SU-DHL-6 (cell line): ENCODE measurements at regions not wholly inside any gene's neighbourhood (a gene's known extent, or its start where the extent isn't known, plus 50 kb on each side); places are given as distances from the start of the nearest gene placed in this dataset.
"Not testable (repeated sequence)": the region's sequence is repeated elsewhere in the genome, so short reads cannot be mapped to it uniquely, and the experiment has no call there.

ENCODE experiments used
- H2AFZ ChIP-seq: fragments of 200-600 bp; sonication (generic); 2 replicates; pipeline ENCODE4 v1.6.1; 2014; ENCODE audit warnings: low read depth, mild to moderate bottlenecking, moderate library complexity, mixed read lengths, antibody characterized with exemption, low read length; ENCODE audit not compliant: severe bottlenecking
- H3F3A ChIP-seq: fragments of 200-600 bp; shearing (Covaris generic); 2 replicates; pipeline ENCODE4 v1.6.0; 2016; ENCODE audit warnings: antibody characterized with exemption, mild to moderate bottlenecking; ENCODE audit not compliant: insufficient read depth
- H3K27ac ChIP-seq: fragments of 200-600 bp; sonication (generic); 2 replicates; pipeline ENCODE4 v1.5.1; 2016; ENCODE audit warnings: low read depth, mild to moderate bottlenecking, low read length, moderate library complexity, mixed read lengths
- H3K27me3 ChIP-seq: fragments of 200-600 bp; sonication (generic), shearing (Covaris generic); 2 replicates; pipeline ENCODE4 v1.6.0; 2014; ENCODE audit warnings: mild to moderate bottlenecking, low read length
- H3K36me3 ChIP-seq: fragments of 200-600 bp; sonication (generic); 2 replicates; pipeline ENCODE4 v1.6.1; 2014; ENCODE audit warnings: mild to moderate bottlenecking, low read length, mixed read lengths
- H3K4me2 ChIP-seq: fragments of 300-600, 200-600 bp; shearing (Covaris generic), sonication (generic); 2 replicates; pipeline ENCODE4 v1.6.0; 2014; ENCODE audit warnings: low read length, low read depth, mild to moderate bottlenecking; ENCODE audit not compliant: poor library complexity, severe bottlenecking
- H3K4me3 ChIP-seq: fragments of 200-600 bp; sonication (generic); 2 replicates; pipeline ENCODE4 v1.5.1; 2014; ENCODE audit warnings: antibody characterized with exemption, low read length, mild to moderate bottlenecking, mixed read lengths; ENCODE audit not compliant: insufficient read depth, poor library complexity, severe bottlenecking
- H3K79me2 ChIP-seq: fragments of 200-600 bp; sonication (generic); 2 replicates; pipeline ENCODE4 v1.6.1; 2014; ENCODE audit warnings: mild to moderate bottlenecking, low read length, moderate library complexity; ENCODE audit not compliant: insufficient read depth
- H3K9ac ChIP-seq: fragments of 200-600 bp; sonication (generic); 2 replicates; pipeline ENCODE4 v1.7.0; 2014; ENCODE audit warnings: mild to moderate bottlenecking, low read length
- H3K9me2 ChIP-seq: fragments of 200-600 bp; sonication (generic); replicated peaks from 2 replicates; pipeline ENCODE4 v1.6.1; 2014; ENCODE audit warnings: low read length; ENCODE audit not compliant: insufficient read depth
- H3K9me3 ChIP-seq: fragments of 200-600 bp; sonication (generic); 2 replicates; pipeline ENCODE4 v1.6.1; 2014; ENCODE audit warnings: low read length, mixed read lengths; ENCODE audit not compliant: insufficient read depth
- H4K20me1 ChIP-seq: fragments of 200-600 bp; sonication (generic); 2 replicates; pipeline ENCODE4 v1.6.1; 2014; ENCODE audit warnings: low read depth, mild to moderate bottlenecking, antibody characterized with exemption, low read length, moderate library complexity, mixed read lengths
- EZH2phosphoT487 ChIP-seq: fragments of 200-600 bp; sonication (generic), shearing (Covaris generic); conservative IDR thresholded peaks from 2 replicates; pipeline ENCODE4 v1.6.1; 2018; ENCODE audit warnings: mild to moderate bottlenecking, antibody characterized with exemption, low read length, moderate library complexity, mixed read lengths
- TF ChIP-seq, protein P1 (sequence below): fragments of 200-600 bp; sonication (generic); IDR thresholded peaks from one replicate; pipeline ENCODE4 v1.5.1; 2017; ENCODE audit warnings: antibody characterized with exemption, mild to moderate bottlenecking, low read length, moderate library complexity; ENCODE audit not compliant: insufficient read depth, poor library complexity, severe bottlenecking

DNA sequence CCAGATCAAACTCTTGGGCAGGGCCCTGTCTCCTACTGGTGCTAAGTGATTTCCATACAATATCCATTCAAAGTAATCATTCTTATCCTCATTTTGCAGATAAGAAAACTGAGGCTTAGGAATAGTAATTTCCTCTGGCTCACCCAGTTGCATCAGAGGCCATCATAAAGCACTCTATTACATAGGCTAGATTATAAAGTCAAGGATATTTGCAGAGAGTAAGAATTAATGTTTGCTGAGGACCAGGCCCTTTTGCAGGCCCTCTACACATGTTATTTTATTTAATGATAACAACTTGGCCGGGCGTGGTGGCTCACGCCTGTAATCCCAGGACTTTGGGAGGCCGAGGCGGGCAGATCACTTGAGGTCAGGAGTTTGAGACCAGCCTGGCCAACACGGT, 316.8 kb downstream of the ZNF674 start:
- H3K4me3 ChIP-seq: no peak overlapping the region
- H3K4me2 ChIP-seq: no peak overlapping the region
- H4K20me1 ChIP-seq: no peaks in the 10 kb centered on the region
- H3K27ac ChIP-seq: no peak overlapping the region
- no peak overlapping the region for H2AFZ ChIP-seq
- TF ChIP-seq, protein P1, sequence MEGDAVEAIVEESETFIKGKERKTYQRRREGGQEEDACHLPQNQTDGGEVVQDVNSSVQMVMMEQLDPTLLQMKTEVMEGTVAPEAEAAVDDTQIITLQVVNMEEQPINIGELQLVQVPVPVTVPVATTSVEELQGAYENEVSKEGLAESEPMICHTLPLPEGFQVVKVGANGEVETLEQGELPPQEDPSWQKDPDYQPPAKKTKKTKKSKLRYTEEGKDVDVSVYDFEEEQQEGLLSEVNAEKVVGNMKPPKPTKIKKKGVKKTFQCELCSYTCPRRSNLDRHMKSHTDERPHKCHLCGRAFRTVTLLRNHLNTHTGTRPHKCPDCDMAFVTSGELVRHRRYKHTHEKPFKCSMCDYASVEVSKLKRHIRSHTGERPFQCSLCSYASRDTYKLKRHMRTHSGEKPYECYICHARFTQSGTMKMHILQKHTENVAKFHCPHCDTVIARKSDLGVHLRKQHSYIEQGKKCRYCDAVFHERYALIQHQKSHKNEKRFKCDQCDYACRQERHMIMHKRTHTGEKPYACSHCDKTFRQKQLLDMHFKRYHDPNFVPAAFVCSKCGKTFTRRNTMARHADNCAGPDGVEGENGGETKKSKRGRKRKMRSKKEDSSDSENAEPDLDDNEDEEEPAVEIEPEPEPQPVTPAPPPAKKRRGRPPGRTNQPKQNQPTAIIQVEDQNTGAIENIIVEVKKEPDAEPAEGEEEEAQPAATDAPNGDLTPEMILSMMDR: no peak
- H3K79me2 ChIP-seq: no peaks in the 10 kb centered on the region
- no peaks in the 10 kb centered on the region for H3K9me2 ChIP-seq
- H3K27me3 ChIP-seq: no peaks in the 10 kb centered on the region
- no peaks in the 10 kb centered on the region for H3K9me3 ChIP-seq
- H3F3A ChIP-seq: no peaks in the 10 kb centered on the region
- no peak overlapping the region for H3K9ac ChIP-seq
- H3K36me3 ChIP-seq: no peaks in the 10 kb centered on the region

DNA sequence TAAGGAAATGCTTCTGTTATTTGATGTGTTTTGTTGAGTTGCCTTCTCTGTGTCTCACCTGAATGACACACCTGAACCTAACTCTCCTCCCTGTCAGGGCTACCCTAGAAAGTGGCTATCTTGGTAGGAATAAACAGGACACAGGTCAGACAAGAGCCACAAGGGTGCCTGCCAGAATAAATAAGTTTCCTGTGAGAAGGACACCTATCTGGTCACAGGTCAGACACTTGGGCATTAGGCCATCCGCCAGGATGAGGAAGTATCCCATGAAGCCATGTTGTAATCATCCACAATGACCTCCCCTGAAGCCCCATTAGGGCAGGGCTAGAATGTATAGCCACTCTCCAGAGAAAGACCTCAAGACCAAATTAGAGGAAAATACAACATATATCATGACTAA, 318.8 kb downstream of the ZNF674 start:
- H3K4me3 ChIP-seq: no peak overlapping the region
- H2AFZ ChIP-seq: no peak overlapping the region
- no peak overlapping the region for H3K27ac ChIP-seq
- no peaks in the 10 kb centered on the region for H3K79me2 ChIP-seq
- H3K27me3 ChIP-seq: no peaks in the 10 kb centered on the region
- H3K9ac ChIP-seq: no peak overlapping the region
- TF ChIP-seq, protein P1: no peak
- TF ChIP-seq EZH2phosphoT487: no peak
- H4K20me1 ChIP-seq: no peaks in the 10 kb centered on the region
- no peaks in the 10 kb centered on the region for H3F3A ChIP-seq
- H3K9me2 ChIP-seq: no peaks in the 10 kb centered on the region
- H3K4me2 ChIP-seq: no peak overlapping the region
- H3K36me3 ChIP-seq: no peaks in the 10 kb centered on the region
- H3K9me3 ChIP-seq: no peaks in the 10 kb centered on the region

DNA sequence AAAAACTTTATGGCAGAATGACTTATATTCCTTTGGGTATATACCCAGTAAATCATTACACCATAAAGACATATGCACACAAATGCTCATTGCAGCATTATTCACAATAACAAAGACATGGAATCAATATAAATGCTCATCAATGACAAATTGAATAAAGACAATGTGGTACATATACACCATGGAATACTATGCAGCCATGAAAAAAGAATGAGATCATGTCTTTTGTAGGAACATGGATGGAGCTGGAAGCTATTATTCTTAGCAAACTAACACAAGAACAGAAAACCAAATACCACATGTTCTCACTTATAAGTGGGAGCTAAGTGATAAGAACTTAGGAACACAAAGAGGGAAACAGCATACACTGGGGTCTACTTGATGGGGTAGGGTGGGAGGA, 321.7 kb downstream of the ZNF674 start:
- H3K9ac ChIP-seq, H3K9me3 ChIP-seq, H3K4me3 ChIP-seq, H3K27ac ChIP-seq, H4K20me1 ChIP-seq, H3K9me2 ChIP-seq, H2AFZ ChIP-seq, H3F3A ChIP-seq, H3K36me3 ChIP-seq, H3K27me3 ChIP-seq, H3K79me2 ChIP-seq, H3K4me2 ChIP-seq: not testable (repeated sequence)

DNA sequence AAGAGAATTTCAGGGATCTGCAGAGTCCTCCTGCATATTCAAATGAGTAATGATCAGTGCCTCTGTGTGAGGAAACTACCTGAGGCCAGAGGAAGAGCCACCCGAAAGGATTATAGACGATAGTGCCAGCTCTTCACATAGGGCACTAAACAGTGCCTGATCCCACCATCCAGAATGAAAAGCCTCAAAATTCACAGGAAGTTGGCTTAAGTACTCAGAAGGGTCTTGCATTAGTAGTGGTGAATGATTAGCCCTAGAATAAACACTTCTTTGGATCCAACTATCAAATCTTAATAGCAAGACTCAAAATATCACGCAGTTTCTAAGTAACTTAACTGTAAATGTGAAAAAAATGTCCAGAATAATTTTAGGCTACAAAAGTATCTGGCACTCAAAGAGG, 324.4 kb downstream of the ZNF674 start:
- Histone ChIP-seq H3K9me3 (no peaks in the 10 kb centered on the region), H3K4me3 (no peak overlapping the region), H2AFZ (no peak overlapping the region)

More for the DNA sequence above, 324.4 kb downstream of the ZNF674 start:
- no peak overlapping the region for H3K27ac ChIP-seq
- H3K36me3 ChIP-seq: no peaks in the 10 kb centered on the region
- TF ChIP-seq EZH2phosphoT487: no peak
- TF ChIP-seq, protein P1: no peak
- H3K79me2 ChIP-seq: no peaks in the 10 kb centered on the region
- H4K20me1 ChIP-seq: no peaks in the 10 kb centered on the region
- H3K4me2 ChIP-seq: no peak overlapping the region
- H3F3A ChIP-seq: no peaks in the 10 kb centered on the region
- H3K27me3 ChIP-seq: no peaks in the 10 kb centered on the region
- H3K9me2 ChIP-seq: no peaks in the 10 kb centered on the region
- H3K9ac ChIP-seq: no peak overlapping the region
